ENCODE measurements at regions not wholly inside any gene's neighbourhood (a gene's known extent, or its start where the extent isn't known, plus 50 kb on each side); places are given as distances from the start of the nearest gene placed in this dataset.

- H3K27me3 Mint-ChIP-seq: peaks cover 0 to 18% of the 10 kb centered on the region in 2 donors
- no peak overlapping the region for H3K4me3 Mint-ChIP-seq
- no peak for ATAC-seq
- no peak for DNase-seq (ENCODE audit: low spot score)
- no peak overlapping the region for H3K27ac Mint-ChIP-seq
- no peaks in the 10 kb centered on the region for H3K4me1 Mint-ChIP-seq (ENCODE audit: low read depth in 2 of 2)
- peaks cover 22% of the 10 kb centered on the region for H3K36me3 Mint-ChIP-seq
- H3K9me3 Mint-ChIP-seq: peaks cover 14% of the 10 kb centered on the region
Observed at GRCh38 chr7:17446340-17446739, 147.9 kb downstream of the AHR start.

GRCh38 chr7:17447728-17448478, 149.5 kb downstream of the AHR start:
- DNase-seq (ENCODE audit: low spot score): no peak
- peaks cover 0 to 18% of the 10 kb centered on the region in 2 donors for H3K27me3 Mint-ChIP-seq
- H3K4me1 Mint-ChIP-seq (ENCODE audit: low read depth in 2 of 2): no peaks in the 10 kb centered on the region
- no peak overlapping the region for H3K27ac Mint-ChIP-seq
- peaks cover 22% of the 10 kb centered on the region for H3K36me3 Mint-ChIP-seq
- H3K9me3 Mint-ChIP-seq: peaks cover 14% of the 10 kb centered on the region
- no peak for ATAC-seq
- H3K4me3 Mint-ChIP-seq: no peak overlapping the region

GRCh38 chr7:17448479-17449423, 150.3 kb downstream of the AHR start:
- H3K4me3 Mint-ChIP-seq: no peak overlapping the region
- peaks cover 14% of the 10 kb centered on the region for H3K9me3 Mint-ChIP-seq
- peaks cover 22% of the 10 kb centered on the region for H3K36me3 Mint-ChIP-seq
- no peaks in the 10 kb centered on the region for H3K4me1 Mint-ChIP-seq (ENCODE audit: low read depth in 2 of 2)
- ATAC-seq (no peak), DNase-seq (ENCODE audit: low spot score) (no peak)
- H3K27ac Mint-ChIP-seq: no peak overlapping the region
- H3K27me3 Mint-ChIP-seq: peaks cover 0 to 18% of the 10 kb centered on the region in 2 donors

GRCh38 chr7:17456541-17456940, 158.1 kb downstream of the AHR start:
- DNase-seq (ENCODE audit: low spot score) (no peak), ATAC-seq (no peak)
- no peak overlapping the region for H3K4me3 Mint-ChIP-seq
- peaks cover 8% of the 10 kb centered on the region for H3K9me3 Mint-ChIP-seq
- H3K36me3 Mint-ChIP-seq: peaks cover 9% of the 10 kb centered on the region
- no peaks in the 10 kb centered on the region for H3K27me3 Mint-ChIP-seq
- no peaks in the 10 kb centered on the region for H3K4me1 Mint-ChIP-seq (ENCODE audit: low read depth in 2 of 2)
- H3K27ac Mint-ChIP-seq: no peak overlapping the region

GRCh38 chr7:17460001-17460400, 161.5 kb downstream of the AHR start:
- Mint-ChIP-seq H3K4me1 (ENCODE audit: low read depth in 2 of 2) (peaks cover 4% of the 10 kb centered on the region in 2 donors), H3K27ac (no peak overlapping the region), H3K36me3 (peaks cover 9% of the 10 kb centered on the region), H3K4me3 (no peak overlapping the region), H3K27me3 (no peaks in the 10 kb centered on the region), H3K9me3 (peaks cover 6% of the 10 kb centered on the region)
- ATAC-seq (no peak), DNase-seq (ENCODE audit: low spot score) (no peak)

- Mint-ChIP-seq H3K4me3 (no peak overlapping the region), H3K27me3 (no peaks in the 10 kb centered on the region), H3K27ac (no peak overlapping the region), H3K4me1 (ENCODE audit: low read depth in 2 of 2) (peaks cover 4% of the 10 kb centered on the region in 2 donors), H3K9me3 (peaks cover 6% of the 10 kb centered on the region), H3K36me3 (peaks cover 9% of the 10 kb centered on the region)
- no peak for ATAC-seq
- DNase-seq (ENCODE audit: low spot score): no peak
Observed at GRCh38 chr7:17460665-17461064, 162.2 kb downstream of the AHR start.

- Mint-ChIP-seq H3K9me3 (peaks cover 6% of the 10 kb centered on the region), H3K4me1 (ENCODE audit: low read depth in 2 of 2) (peaks cover 4% of the 10 kb centered on the region in 2 donors), H3K36me3 (peaks cover 9% of the 10 kb centered on the region)
Observed at GRCh38 chr7:17462131-17462631, 163.7 kb downstream of the AHR start.

GRCh38 chr7:17463511-17464085, 165.1 kb downstream of the AHR start:
- ATAC-seq (no peak), DNase-seq (ENCODE audit: low spot score) (no peak)
- Mint-ChIP-seq H3K27me3 (no peaks in the 10 kb centered on the region), H3K36me3 (no peaks in the 10 kb centered on the region), H3K27ac (peak overlapping the region in 1 of 2 donors; percentile 6), H3K4me3 (no peak overlapping the region), H3K4me1 (ENCODE audit: low read depth in 2 of 2) (peaks cover 4% of the 10 kb centered on the region in 2 donors), H3K9me3 (peaks cover 10% of the 10 kb centered on the region)

More at GRCh38 chr7:17462131-17462631, 163.7 kb downstream of the AHR start:
- Mint-ChIP-seq H3K4me3 (no peak overlapping the region), H3K27me3 (no peaks in the 10 kb centered on the region), H3K27ac (no peak overlapping the region)
- ATAC-seq (no peak), DNase-seq (ENCODE audit: low spot score) (no peak)

GRCh38 chr7:17466216-17466615, 167.8 kb downstream of the AHR start:
- Mint-ChIP-seq H3K27ac (no peak overlapping the region), H3K27me3 (no peaks in the 10 kb centered on the region), H3K4me3 (no peak overlapping the region), H3K9me3 (peaks cover 7% of the 10 kb centered on the region), H3K36me3 (no peaks in the 10 kb centered on the region), H3K4me1 (ENCODE audit: low read depth in 2 of 2) (peaks cover 4% of the 10 kb centered on the region in 2 donors)
- DNase-seq (ENCODE audit: low spot score) (no peak), ATAC-seq (no peak)

GRCh38 chr7:17467386-17467945, 169.0 kb downstream of the AHR start:
- Mint-ChIP-seq H3K36me3 (no peaks in the 10 kb centered on the region), H3K27me3 (no peaks in the 10 kb centered on the region), H3K4me3 (no peak overlapping the region), H3K4me1 (ENCODE audit: low read depth in 2 of 2) (peaks cover 4% of the 10 kb centered on the region in 2 donors), H3K27ac (no peak overlapping the region), H3K9me3 (peaks cover 5% of the 10 kb centered on the region)
- no peak for DNase-seq (ENCODE audit: low spot score)
- ATAC-seq: no peak

- Mint-ChIP-seq H3K27ac (no peak overlapping the region), H3K4me1 (ENCODE audit: low read depth in 2 of 2) (no peaks in the 10 kb centered on the region), H3K4me3 (no peak overlapping the region), H3K36me3 (no peaks in the 10 kb centered on the region), H3K9me3 (peaks cover 5% of the 10 kb centered on the region), H3K27me3 (no peaks in the 10 kb centered on the region)
- DNase-seq (ENCODE audit: low spot score) (no peak), ATAC-seq (no peak)
Observed at GRCh38 chr7:17471325-17471724, 172.9 kb downstream of the AHR start.

- no peak overlapping the region for H3K4me3 Mint-ChIP-seq
- no peaks in the 10 kb centered on the region for H3K27me3 Mint-ChIP-seq
- no peaks in the 10 kb centered on the region for H3K4me1 Mint-ChIP-seq (ENCODE audit: low read depth in 2 of 2)
- peaks cover 5% of the 10 kb centered on the region for H3K9me3 Mint-ChIP-seq
- no peak for ATAC-seq
- no peaks in the 10 kb centered on the region for H3K36me3 Mint-ChIP-seq
- no peak for DNase-seq (ENCODE audit: low spot score)
- H3K27ac Mint-ChIP-seq: no peak overlapping the region
Observed at GRCh38 chr7:17472518-17472917, 174.1 kb downstream of the AHR start.

- Mint-ChIP-seq H3K4me1 (ENCODE audit: low read depth in 2 of 2) (no peaks in the 10 kb centered on the region), H3K27me3 (no peaks in the 10 kb centered on the region), H3K27ac (no peak overlapping the region), H3K4me3 (no peak overlapping the region), H3K36me3 (no peaks in the 10 kb centered on the region), H3K9me3 (peaks cover 5% of the 10 kb centered on the region)
- ATAC-seq (no peak), DNase-seq (ENCODE audit: low spot score) (no peak)
Observed at GRCh38 chr7:17472939-17473338, 174.5 kb downstream of the AHR start.

Data from natural killer cell treated with Interleukin-12 subunit alpha and Interleukin-12 subunit beta and Interleukin-15 and Interleukin-18, amount 100 ng/mL, for 72 hours (primary cell).